ENCODE measurements at regions not wholly inside any gene's neighbourhood (a gene's known extent, or its start where the extent isn't known, plus 50 kb on each side); places are given as distances from the start of the nearest gene placed in this dataset.

GRCh38 chr3:70755526-70755925 lies 443.1 kb upstream of the MDFIC2 start:
- Histone ChIP-seq H3K36me3 (ENCODE audit: insufficient read depth, low read length) (no peaks in the 10 kb centered on the region), H3K4me1 (ENCODE audit: insufficient read depth, low read length, poor library complexity, severe bottlenecking) (no peaks in the 10 kb centered on the region), H3K4me3 (ENCODE audit: low read depth, low read length, poor library complexity, severe bottlenecking) (no peak overlapping the region), H3K4me2 (ENCODE audit: low read length) (no peak overlapping the region), H3K79me2 (ENCODE audit: insufficient read depth, low read depth, low read length) (no peaks in the 10 kb centered on the region), H3K9me3 (ENCODE audit: low read length) (no peaks in the 10 kb centered on the region), H2AFZ (ENCODE audit: low read length) (no peak overlapping the region), H3K9me2 (ENCODE audit: insufficient read depth, low read length) (no peaks in the 10 kb centered on the region), H3K27ac (ENCODE audit: low read depth, low read length, poor library complexity, severe bottlenecking) (no peak overlapping the region), H4K20me1 (ENCODE audit: insufficient read depth, low read length) (no peaks in the 10 kb centered on the region)
- no peak for DNase-seq (ENCODE audit: low spot score)
- CTCF ChIA-PET (ENCODE audit: unreplicated experiment), result no interaction called here
- intact Hi-C loops (cut with micrococcal nuclease; ENCODE audit: unreplicated experiment), result no loop called here
- TF ChIP-seq EZH2phosphoT487 (IDR thresholded peaks at IDR 0.05; ENCODE audit: borderline replicate concordance, low read depth, low read length) (no peak), CTCF (conservative IDR thresholded peaks at IDR 0.05; ENCODE audit: low read length) (no peak)
- no TSS peak for BruUV-seq (replicated peaks)
- POLR2A ChIA-PET, result interaction anchor here (0.7 kb wide), 1 partner anchor 215 kb away, joined by 3 read pairs; no protein-coding TSS in a partner anchor

GRCh38 chr3:70754314-70754713 lies 441.9 kb upstream of the MDFIC2 start:
- no TSS peak for BruUV-seq (replicated peaks)
- ChIA-PET CTCF (ENCODE audit: unreplicated experiment) (no interaction called here), POLR2A (no interaction called here)
- Histone ChIP-seq H3K4me3 (ENCODE audit: low read depth, low read length, poor library complexity, severe bottlenecking) (no peak overlapping the region), H3K9me3 (ENCODE audit: low read length) (no peaks in the 10 kb centered on the region), H3K9me2 (ENCODE audit: insufficient read depth, low read length) (no peaks in the 10 kb centered on the region), H3K27ac (ENCODE audit: low read depth, low read length, poor library complexity, severe bottlenecking) (no peak overlapping the region), H4K20me1 (ENCODE audit: insufficient read depth, low read length) (no peaks in the 10 kb centered on the region), H2AFZ (ENCODE audit: low read length) (no peak overlapping the region), H3K4me2 (ENCODE audit: low read length) (no peak overlapping the region), H3K79me2 (ENCODE audit: insufficient read depth, low read depth, low read length) (no peaks in the 10 kb centered on the region), H3K4me1 (ENCODE audit: insufficient read depth, low read length, poor library complexity, severe bottlenecking) (no peaks in the 10 kb centered on the region), H3K36me3 (ENCODE audit: insufficient read depth, low read length) (no peaks in the 10 kb centered on the region)
- TF ChIP-seq CTCF (conservative IDR thresholded peaks at IDR 0.05; ENCODE audit: low read length) (no peak), EZH2phosphoT487 (IDR thresholded peaks at IDR 0.05; ENCODE audit: borderline replicate concordance, low read depth, low read length) (no peak)
- no peak for DNase-seq (ENCODE audit: low spot score)
- intact Hi-C loops (cut with micrococcal nuclease; ENCODE audit: unreplicated experiment), result no loop called here

GRCh38 chr3:70753572-70753971 lies 441.1 kb upstream of the MDFIC2 start:
- CTCF ChIA-PET (ENCODE audit: unreplicated experiment), result no interaction called here
- Histone ChIP-seq H3K9me3 (ENCODE audit: low read length) (no peaks in the 10 kb centered on the region), H3K9me2 (ENCODE audit: insufficient read depth, low read length) (no peaks in the 10 kb centered on the region), H3K4me2 (ENCODE audit: low read length) (no peak overlapping the region), H3K79me2 (ENCODE audit: insufficient read depth, low read depth, low read length) (no peaks in the 10 kb centered on the region), H3K4me1 (ENCODE audit: insufficient read depth, low read length, poor library complexity, severe bottlenecking) (no peaks in the 10 kb centered on the region), H3K36me3 (ENCODE audit: insufficient read depth, low read length) (no peaks in the 10 kb centered on the region), H3K27ac (ENCODE audit: low read depth, low read length, poor library complexity, severe bottlenecking) (no peak overlapping the region), H4K20me1 (ENCODE audit: insufficient read depth, low read length) (no peaks in the 10 kb centered on the region), H2AFZ (ENCODE audit: low read length) (no peak overlapping the region), H3K4me3 (ENCODE audit: low read depth, low read length, poor library complexity, severe bottlenecking) (no peak overlapping the region)
- no peak for DNase-seq (ENCODE audit: low spot score)
- TF ChIP-seq EZH2phosphoT487 (IDR thresholded peaks at IDR 0.05; ENCODE audit: borderline replicate concordance, low read depth, low read length), result no peak
- TF ChIP-seq CTCF (conservative IDR thresholded peaks at IDR 0.05; ENCODE audit: low read length), result no peak
- BruUV-seq (replicated peaks), result no TSS peak
- POLR2A ChIA-PET, result interaction anchor here (0.6 kb wide), 1 partner anchor 417 kb away, joined by 4 read pairs; no protein-coding TSS in a partner anchor
- intact Hi-C loops (cut with micrococcal nuclease; ENCODE audit: unreplicated experiment), result no loop called here

Measured in OCI-LY7 (cell line).